HL-60 (cell line): ENCODE measurements at regions not wholly inside any gene's neighbourhood (a gene's known extent, or its start where the extent isn't known, plus 50 kb on each side); places are given as distances from the start of the nearest gene placed in this dataset.

Experiments used
- DNase-seq, 2 experiments: peaks; one replicate each; pipeline ENCODE4 v3.0.0-alpha.2; 2010 to 2020; ENCODE audit warnings: low read depth in 1 of 2, low spot score in 1 of 2
- H3K27ac ChIP-seq: fragments of 250-450 bp; sonication (Bioruptor Pico); replicated peaks from 2 replicates; pipeline ENCODE4 v1.5.1; 2020; ENCODE audit warnings: mild to moderate bottlenecking, moderate library complexity
- H3K27me3 ChIP-seq: fragments of 250-450 bp; sonication (Bioruptor Pico); 2 replicates; pipeline ENCODE4 v1.5.1; 2021; ENCODE audit warnings: mild to moderate bottlenecking, moderate library complexity; ENCODE audit not compliant: insufficient read depth, poor library complexity, severe bottlenecking
- H3K4me3 ChIP-seq: replicated peaks from 2 replicates; pipeline ENCODE4 v1.5.1; 2011; ENCODE audit warnings: mild to moderate bottlenecking, control low read depth, low read length; ENCODE audit not compliant: insufficient read depth
- CTCF ChIP-seq: IDR thresholded peaks from one replicate; pipeline ENCODE4 v1.5.1; 2011; ENCODE audit warnings: low read length, control low read depth, inconsistent platforms; ENCODE audit not compliant: insufficient read depth
- GABPA ChIP-seq: IDR thresholded peaks from 2 replicates; pipeline ENCODE4 v1.6.1; 2012; ENCODE audit warnings: low read depth
- POLR2AphosphoS5 ChIP-seq: IDR thresholded peaks from 2 replicates; pipeline ENCODE4 v1.6.1; 2012; ENCODE audit warnings: low read depth
- REST ChIP-seq: IDR thresholded peaks from 2 replicates; pipeline ENCODE4 v1.6.1; 2012; ENCODE audit warnings: low read depth; ENCODE audit not compliant: insufficient replicate concordance
- SPI1 ChIP-seq: IDR thresholded peaks from 2 replicates; pipeline ENCODE4 v1.6.1; 2012; ENCODE audit warnings: low read depth, mild to moderate bottlenecking, borderline replicate concordance

GRCh38 chr5:114702136-114702535 is 340.3 kb downstream of the KCNN2 start:
- no peak for DNase-seq
- TF ChIP-seq POLR2AphosphoS5 = no peak
- no peak for TF ChIP-seq SPI1
- TF ChIP-seq GABPA = no peak
- TF ChIP-seq CTCF = no peak
- no peak overlapping the region for H3K27ac ChIP-seq
- H3K27me3 ChIP-seq = no peaks in the 10 kb centered on the region
- H3K4me3 ChIP-seq = no peak overlapping the region

DNA sequence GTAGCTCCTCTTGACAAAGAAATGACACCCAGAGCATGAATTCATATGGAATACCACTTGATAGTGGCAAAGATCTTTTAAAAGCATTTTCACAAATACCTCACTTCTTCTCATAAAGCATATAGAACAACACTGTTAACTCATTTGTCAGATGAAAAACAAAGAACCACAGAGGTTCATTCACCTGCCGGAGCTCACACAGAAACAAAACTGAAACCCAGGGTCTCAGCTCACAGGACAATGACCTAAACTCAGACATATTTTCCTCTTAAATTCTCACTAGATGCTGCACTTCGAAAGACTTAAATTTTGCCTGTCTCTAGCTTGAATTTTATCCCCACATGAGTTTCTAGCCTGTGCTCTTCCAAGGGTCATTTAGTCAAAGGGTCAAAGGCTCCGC is 339.0 kb downstream of the KCNN2 start:
- Histone ChIP-seq H3K4me3 (no peak overlapping the region), H3K27ac (no peak overlapping the region), H3K27me3 (no peaks in the 10 kb centered on the region)
- TF ChIP-seq GABPA (no peak), POLR2AphosphoS5 (no peak), REST (no peak), CTCF (no peak), SPI1 (no peak)
- no peak for DNase-seq

GRCh38 chr5:114695292-114695904 is 333.5 kb downstream of the KCNN2 start:
- DNase-seq = no peak
- TF ChIP-seq POLR2AphosphoS5 (no peak), CTCF (no peak), SPI1 (no peak), GABPA (no peak), REST (no peak)

GRCh38 chr5:114686356-114686755 is 324.5 kb downstream of the KCNN2 start:
- H3K27ac ChIP-seq = no peak overlapping the region
- no peak overlapping the region for H3K4me3 ChIP-seq
- TF ChIP-seq POLR2AphosphoS5 = no peak
- no peak for TF ChIP-seq REST
- TF ChIP-seq GABPA = no peak
- no peak for TF ChIP-seq SPI1
- TF ChIP-seq CTCF = no peak
- DNase-seq = no peak
- no peaks in the 10 kb centered on the region for H3K27me3 ChIP-seq

More at GRCh38 chr5:114695292-114695904, 333.5 kb downstream of the KCNN2 start:
- Histone ChIP-seq H3K27ac (no peak overlapping the region), H3K27me3 (no peaks in the 10 kb centered on the region), H3K4me3 (no peak overlapping the region)
